ENCODE measurements at regions not wholly inside any gene's neighbourhood (a gene's known extent, or its start where the extent isn't known, plus 50 kb on each side); places are given as distances from the start of the nearest gene placed in this dataset.

DNA sequence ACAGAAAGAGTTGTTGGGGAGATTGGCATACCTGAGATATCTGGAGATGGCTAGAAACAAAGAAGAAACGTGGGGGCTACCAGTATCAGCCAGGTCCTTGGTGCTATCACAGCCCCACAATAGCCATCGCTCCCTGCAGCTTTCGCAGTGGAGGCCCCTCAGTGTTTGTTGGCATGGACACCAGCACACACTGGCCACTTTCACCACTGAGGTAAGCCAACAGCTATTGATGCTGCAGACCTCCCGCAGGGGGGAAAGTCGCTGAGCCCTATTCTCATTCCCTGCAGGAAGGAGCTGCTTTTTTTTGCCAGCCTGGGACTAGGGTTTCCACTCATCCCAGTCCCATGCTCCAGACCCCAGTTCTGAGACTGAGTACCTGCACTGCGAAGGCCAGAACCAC, 879.2 kb upstream of the IGFBP7 start:
- Histone ChIP-seq H2AFZ (peak overlapping the region; percentile 19; the same call in 1 of the 2 replicates), H3F3A (replicated peaks; ENCODE audit: low read depth) (no peaks in the 10 kb centered on the region), H3K4me2 (no peak overlapping the region), H3K27ac (ENCODE audit: low read depth) (no peak overlapping the region), H3K79me2 (replicated peaks; ENCODE audit: insufficient read depth) (no peaks in the 10 kb centered on the region), H3K9me2 (ENCODE audit: insufficient read depth) (no peaks in the 10 kb centered on the region), H4K20me1 (replicated peaks; ENCODE audit: insufficient read depth) (no peaks in the 10 kb centered on the region), H3K36me3 (ENCODE audit: insufficient read depth) (no peaks in the 10 kb centered on the region), H3K4me1 (ENCODE audit: insufficient read depth) (no peaks in the 10 kb centered on the region), H3K4me3 (no peak overlapping the region), H3K27me3 (ENCODE audit: insufficient read depth) (no peaks in the 10 kb centered on the region)
- TF ChIP-seq NANOG (IDR thresholded peaks at IDR 0.05; ENCODE audit: borderline replicate concordance) = no peak
- TF ChIP-seq, protein P1, sequence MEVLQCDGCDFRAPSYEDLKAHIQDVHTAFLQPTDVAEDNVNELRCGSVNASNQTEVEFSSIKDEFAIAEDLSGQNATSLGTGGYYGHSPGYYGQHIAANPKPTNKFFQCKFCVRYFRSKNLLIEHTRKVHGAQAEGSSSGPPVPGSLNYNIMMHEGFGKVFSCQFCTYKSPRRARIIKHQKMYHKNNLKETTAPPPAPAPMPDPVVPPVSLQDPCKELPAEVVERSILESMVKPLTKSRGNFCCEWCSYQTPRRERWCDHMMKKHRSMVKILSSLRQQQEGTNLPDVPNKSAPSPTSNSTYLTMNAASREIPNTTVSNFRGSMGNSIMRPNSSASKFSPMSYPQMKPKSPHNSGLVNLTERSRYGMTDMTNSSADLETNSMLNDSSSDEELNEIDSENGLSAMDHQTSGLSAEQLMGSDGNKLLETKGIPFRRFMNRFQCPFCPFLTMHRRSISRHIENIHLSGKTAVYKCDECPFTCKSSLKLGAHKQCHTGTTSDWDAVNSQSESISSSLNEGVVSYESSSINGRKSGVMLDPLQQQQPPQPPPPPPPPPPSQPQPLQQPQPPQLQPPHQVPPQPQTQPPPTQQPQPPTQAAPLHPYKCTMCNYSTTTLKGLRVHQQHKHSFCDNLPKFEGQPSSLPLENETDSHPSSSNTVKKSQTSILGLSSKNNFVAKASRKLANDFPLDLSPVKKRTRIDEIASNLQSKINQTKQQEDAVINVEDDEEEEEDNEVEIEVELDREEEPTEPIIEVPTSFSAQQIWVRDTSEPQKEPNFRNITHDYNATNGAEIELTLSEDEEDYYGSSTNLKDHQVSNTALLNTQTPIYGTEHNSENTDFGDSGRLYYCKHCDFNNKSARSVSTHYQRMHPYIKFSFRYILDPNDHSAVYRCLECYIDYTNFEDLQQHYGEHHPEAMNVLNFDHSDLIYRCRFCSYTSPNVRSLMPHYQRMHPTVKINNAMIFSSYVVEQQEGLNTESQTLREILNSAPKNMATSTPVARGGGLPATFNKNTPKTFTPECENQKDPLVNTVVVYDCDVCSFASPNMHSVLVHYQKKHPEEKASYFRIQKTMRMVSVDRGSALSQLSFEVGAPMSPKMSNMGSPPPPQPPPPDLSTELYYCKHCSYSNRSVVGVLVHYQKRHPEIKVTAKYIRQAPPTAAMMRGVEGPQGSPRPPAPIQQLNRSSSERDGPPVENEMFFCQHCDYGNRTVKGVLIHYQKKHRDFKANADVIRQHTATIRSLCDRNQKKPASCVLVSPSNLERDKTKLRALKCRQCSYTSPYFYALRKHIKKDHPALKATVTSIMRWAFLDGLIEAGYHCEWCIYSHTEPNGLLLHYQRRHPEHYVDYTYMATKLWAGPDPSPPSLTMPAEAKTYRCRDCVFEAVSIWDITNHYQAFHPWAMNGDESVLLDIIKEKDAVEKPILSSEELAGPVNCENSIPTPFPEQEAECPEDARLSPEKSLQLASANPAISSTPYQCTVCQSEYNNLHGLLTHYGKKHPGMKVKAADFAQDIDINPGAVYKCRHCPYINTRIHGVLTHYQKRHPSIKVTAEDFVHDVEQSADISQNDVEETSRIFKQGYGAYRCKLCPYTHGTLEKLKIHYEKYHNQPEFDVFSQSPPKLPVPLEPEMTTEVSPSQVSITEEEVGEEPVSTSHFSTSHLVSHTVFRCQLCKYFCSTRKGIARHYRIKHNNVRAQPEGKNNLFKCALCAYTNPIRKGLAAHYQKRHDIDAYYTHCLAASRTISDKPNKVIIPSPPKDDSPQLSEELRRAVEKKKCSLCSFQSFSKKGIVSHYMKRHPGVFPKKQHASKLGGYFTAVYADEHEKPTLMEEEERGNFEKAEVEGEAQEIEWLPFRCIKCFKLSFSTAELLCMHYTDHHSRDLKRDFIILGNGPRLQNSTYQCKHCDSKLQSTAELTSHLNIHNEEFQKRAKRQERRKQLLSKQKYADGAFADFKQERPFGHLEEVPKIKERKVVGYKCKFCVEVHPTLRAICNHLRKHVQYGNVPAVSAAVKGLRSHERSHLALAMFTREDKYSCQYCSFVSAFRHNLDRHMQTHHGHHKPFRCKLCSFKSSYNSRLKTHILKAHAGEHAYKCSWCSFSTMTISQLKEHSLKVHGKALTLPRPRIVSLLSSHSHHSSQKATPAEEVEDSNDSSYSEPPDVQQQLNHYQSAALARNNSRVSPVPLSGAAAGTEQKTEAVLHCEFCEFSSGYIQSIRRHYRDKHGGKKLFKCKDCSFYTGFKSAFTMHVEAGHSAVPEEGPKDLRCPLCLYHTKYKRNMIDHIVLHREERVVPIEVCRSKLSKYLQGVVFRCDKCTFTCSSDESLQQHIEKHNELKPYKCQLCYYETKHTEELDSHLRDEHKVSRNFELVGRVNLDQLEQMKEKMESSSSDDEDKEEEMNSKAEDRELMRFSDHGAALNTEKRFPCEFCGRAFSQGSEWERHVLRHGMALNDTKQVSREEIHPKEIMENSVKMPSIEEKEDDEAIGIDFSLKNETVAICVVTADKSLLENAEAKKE (CRISPR knock-in tag; IDR thresholded peaks at IDR 0.05) = no peak
- TF ChIP-seq, protein P2, sequence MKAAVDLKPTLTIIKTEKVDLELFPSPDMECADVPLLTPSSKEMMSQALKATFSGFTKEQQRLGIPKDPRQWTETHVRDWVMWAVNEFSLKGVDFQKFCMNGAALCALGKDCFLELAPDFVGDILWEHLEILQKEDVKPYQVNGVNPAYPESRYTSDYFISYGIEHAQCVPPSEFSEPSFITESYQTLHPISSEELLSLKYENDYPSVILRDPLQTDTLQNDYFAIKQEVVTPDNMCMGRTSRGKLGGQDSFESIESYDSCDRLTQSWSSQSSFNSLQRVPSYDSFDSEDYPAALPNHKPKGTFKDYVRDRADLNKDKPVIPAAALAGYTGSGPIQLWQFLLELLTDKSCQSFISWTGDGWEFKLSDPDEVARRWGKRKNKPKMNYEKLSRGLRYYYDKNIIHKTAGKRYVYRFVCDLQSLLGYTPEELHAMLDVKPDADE (IDR thresholded peaks at IDR 0.05) = no peak
- TF ChIP-seq ZNF331 (CRISPR knock-in tag; IDR thresholded peaks at IDR 0.05; ENCODE audit: low read depth) = no peak
- no peak for TF ChIP-seq STAT1 (IDR thresholded peaks at IDR 0.05; ENCODE audit: unreplicated experiment)
- TF ChIP-seq JUNB (IDR thresholded peaks at IDR 0.05; ENCODE audit: unreplicated experiment) = no peak
- no peak for TF ChIP-seq ZNF114 (CRISPR knock-in tag; IDR thresholded peaks at IDR 0.05)
- no peak for TF ChIP-seq EZH2 (IDR thresholded peaks at IDR 0.05; ENCODE audit: low read depth, unreplicated experiment)
- no peak for TF ChIP-seq EZH2phosphoT487 (IDR thresholded peaks at IDR 0.05; ENCODE audit: unreplicated experiment)
- TF ChIP-seq POLR2AphosphoS5 (IDR thresholded peaks at IDR 0.05; ENCODE audit: low read depth) = no peak
- TF ChIP-seq, protein P3, sequence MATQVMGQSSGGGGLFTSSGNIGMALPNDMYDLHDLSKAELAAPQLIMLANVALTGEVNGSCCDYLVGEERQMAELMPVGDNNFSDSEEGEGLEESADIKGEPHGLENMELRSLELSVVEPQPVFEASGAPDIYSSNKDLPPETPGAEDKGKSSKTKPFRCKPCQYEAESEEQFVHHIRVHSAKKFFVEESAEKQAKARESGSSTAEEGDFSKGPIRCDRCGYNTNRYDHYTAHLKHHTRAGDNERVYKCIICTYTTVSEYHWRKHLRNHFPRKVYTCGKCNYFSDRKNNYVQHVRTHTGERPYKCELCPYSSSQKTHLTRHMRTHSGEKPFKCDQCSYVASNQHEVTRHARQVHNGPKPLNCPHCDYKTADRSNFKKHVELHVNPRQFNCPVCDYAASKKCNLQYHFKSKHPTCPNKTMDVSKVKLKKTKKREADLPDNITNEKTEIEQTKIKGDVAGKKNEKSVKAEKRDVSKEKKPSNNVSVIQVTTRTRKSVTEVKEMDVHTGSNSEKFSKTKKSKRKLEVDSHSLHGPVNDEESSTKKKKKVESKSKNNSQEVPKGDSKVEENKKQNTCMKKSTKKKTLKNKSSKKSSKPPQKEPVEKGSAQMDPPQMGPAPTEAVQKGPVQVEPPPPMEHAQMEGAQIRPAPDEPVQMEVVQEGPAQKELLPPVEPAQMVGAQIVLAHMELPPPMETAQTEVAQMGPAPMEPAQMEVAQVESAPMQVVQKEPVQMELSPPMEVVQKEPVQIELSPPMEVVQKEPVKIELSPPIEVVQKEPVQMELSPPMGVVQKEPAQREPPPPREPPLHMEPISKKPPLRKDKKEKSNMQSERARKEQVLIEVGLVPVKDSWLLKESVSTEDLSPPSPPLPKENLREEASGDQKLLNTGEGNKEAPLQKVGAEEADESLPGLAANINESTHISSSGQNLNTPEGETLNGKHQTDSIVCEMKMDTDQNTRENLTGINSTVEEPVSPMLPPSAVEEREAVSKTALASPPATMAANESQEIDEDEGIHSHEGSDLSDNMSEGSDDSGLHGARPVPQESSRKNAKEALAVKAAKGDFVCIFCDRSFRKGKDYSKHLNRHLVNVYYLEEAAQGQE (IDR thresholded peaks at IDR 0.05; ENCODE audit: unreplicated experiment) = no peak
- TF ChIP-seq, protein P4, sequence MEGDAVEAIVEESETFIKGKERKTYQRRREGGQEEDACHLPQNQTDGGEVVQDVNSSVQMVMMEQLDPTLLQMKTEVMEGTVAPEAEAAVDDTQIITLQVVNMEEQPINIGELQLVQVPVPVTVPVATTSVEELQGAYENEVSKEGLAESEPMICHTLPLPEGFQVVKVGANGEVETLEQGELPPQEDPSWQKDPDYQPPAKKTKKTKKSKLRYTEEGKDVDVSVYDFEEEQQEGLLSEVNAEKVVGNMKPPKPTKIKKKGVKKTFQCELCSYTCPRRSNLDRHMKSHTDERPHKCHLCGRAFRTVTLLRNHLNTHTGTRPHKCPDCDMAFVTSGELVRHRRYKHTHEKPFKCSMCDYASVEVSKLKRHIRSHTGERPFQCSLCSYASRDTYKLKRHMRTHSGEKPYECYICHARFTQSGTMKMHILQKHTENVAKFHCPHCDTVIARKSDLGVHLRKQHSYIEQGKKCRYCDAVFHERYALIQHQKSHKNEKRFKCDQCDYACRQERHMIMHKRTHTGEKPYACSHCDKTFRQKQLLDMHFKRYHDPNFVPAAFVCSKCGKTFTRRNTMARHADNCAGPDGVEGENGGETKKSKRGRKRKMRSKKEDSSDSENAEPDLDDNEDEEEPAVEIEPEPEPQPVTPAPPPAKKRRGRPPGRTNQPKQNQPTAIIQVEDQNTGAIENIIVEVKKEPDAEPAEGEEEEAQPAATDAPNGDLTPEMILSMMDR (conservative IDR thresholded peaks at IDR 0.05; ENCODE audit: low read depth in 2 of 2) = no peak
- TF ChIP-seq CREB1 (CRISPR knock-in tag; IDR thresholded peaks at IDR 0.05; ENCODE audit: low read depth) = no peak
- Mint-ChIP-seq H3K36me3 (ENCODE audit: low read depth) (no peaks in the 10 kb centered on the region; the same call in 2 of the 3 replicates), H3K27ac (no peak overlapping the region), H3K27me3 (ENCODE audit: insufficient read depth, low read depth, poor library complexity) (no peaks in the 10 kb centered on the region), H3K9me3 (no peaks in the 10 kb centered on the region; the same call in 2 of the 3 replicates), H3K4me1 (no peaks in the 10 kb centered on the region), H3K4me3 (no peak overlapping the region)
- ATAC-seq = peak; percentile 49
- peak; percentile 8 for DNase-seq (ENCODE audit: low spot score)

Measured in GM23338 (cell line).